ENCODE measurements at regions not wholly inside any gene's neighbourhood (a gene's known extent, or its start where the extent isn't known, plus 50 kb on each side); places are given as distances from the start of the nearest gene placed in this dataset.

DNA sequence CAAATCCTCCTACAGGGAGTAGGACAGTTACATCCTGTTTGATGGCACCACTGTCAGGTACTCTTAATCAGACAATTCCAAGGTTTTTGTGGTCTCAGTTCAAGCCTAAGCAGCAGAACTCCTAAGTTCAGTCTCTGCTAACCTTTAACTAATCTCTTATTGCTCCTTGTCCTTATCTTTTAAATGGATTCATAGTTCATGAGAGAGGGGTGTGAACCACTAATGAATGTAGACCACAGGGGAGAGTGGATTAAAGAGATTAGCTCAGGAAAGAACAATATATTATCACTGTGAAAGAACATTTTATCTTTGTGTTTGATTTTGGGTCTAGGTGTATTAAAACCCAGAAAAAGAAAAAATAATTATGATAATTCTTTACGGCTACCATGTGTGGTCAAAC, 168.9 kb downstream of the DCK start:
- no peak for DNase-seq (ENCODE audit: low read depth)

GRCh38 chr4:71163317-71163716, 169.9 kb downstream of the DCK start:
- no peak for DNase-seq (ENCODE audit: low read depth)

GRCh38 chr4:71167083-71167482, 171.7 kb upstream of the SLC4A4 start:
- DNase-seq (ENCODE audit: low read depth) = no peak

DNA sequence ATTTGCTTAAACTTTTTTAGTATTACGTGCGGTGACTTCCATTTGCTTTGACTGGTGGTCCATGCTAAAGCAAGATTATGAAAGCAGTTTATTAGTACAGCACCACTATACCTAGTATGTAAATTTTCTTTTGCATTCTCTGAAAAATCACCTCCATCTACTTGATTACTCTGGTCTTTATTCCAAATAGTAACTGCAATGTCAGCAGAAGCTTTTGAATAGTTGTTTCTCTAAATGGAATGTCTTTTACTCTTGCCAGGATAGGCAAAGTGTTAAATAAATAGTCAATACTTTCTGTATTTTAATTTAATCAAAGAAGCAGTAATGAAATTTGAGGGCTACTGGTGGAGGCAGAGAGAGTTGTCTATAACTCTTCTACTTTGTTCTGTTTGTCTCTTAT, 167.2 kb upstream of the SLC4A4 start:
- DNase-seq (ENCODE audit: low read depth) = no peak

DNA sequence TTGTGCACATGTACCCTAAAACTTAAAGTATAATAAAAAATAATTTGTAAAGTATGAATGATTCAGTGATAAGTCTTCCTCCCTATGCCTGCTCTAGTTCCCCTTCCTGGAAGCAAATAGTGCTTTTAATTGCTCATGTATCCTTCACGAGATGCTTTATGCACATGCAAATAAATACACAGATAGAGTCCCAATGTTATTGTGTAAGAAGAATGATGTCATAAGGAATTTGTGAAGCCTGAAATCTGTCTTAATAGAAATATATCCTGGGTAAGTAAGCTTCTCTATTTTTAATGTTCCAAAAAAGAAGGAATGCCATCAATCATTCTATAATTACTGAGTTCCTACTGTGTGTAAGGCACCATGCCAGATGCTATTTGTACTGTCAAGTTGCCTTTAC, 157.5 kb upstream of the SLC4A4 start:
- DNase-seq (ENCODE audit: low read depth) = no peak

DNA sequence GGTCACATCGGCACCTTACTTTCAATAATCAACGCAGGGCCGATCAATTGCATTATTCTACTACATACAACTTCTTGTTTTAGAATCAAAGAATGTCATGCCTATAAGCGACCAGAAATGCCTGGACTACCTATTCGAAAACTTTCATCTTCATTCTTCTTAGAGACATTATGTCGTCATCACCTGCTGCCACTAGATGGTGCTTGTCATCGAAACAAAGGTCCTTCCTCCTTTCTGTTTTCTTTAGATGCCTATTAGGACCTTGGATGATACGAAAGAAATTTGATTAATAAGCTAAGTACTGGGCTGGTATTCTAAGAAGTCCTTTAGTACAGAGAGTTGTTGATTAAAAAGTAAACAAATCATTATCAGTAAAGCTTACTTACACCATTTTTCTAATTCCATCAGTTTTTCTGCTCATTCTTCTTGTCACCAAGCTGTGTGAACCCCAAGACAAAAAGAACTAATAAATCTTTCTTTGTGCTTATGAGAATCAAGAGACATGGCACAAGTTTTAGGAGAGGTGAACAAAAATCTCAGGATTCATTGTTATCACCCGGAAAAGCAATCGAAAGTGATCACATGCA, 154.5 kb upstream of the SLC4A4 start:
- DNase-seq (ENCODE audit: low read depth) = peak; percentile 16

DNA sequence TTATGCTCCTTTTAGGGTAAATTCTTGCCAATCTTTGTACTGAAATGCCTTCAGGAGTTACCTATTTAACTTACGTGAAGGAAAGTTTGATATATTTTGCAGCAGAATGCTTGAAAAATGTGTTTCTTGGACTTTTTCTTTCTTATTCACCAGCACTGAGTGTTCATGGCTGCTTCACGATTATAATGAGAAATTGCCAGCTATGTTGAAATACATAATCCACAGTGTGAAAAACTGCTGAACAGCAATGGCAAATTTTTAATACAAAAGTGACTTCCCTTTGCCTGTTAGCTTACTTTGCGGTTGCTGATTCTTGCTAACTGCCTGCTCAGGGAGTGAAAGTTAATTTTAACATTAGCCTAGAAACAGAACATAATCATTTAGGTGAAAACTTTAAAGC, 153.8 kb upstream of the SLC4A4 start:
- DNase-seq (ENCODE audit: low read depth) = no peak

DNA sequence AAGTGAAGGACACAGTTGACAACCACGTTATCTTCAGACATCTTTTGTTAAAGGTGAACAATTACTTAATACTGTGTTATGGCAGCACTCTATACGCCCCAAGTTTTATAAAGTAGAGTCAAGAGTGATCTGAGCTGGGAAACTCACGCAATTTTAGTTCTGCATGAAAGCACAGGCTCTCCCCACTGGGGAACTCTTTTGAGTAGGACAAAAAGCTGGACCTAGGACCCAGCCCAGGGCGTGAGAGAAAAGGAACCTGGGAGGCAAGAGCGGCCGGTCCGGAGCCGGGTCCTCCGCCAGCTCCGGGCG, 152.6 kb upstream of the SLC4A4 start:
- DNase-seq (ENCODE audit: low read depth) = no peak

DNA sequence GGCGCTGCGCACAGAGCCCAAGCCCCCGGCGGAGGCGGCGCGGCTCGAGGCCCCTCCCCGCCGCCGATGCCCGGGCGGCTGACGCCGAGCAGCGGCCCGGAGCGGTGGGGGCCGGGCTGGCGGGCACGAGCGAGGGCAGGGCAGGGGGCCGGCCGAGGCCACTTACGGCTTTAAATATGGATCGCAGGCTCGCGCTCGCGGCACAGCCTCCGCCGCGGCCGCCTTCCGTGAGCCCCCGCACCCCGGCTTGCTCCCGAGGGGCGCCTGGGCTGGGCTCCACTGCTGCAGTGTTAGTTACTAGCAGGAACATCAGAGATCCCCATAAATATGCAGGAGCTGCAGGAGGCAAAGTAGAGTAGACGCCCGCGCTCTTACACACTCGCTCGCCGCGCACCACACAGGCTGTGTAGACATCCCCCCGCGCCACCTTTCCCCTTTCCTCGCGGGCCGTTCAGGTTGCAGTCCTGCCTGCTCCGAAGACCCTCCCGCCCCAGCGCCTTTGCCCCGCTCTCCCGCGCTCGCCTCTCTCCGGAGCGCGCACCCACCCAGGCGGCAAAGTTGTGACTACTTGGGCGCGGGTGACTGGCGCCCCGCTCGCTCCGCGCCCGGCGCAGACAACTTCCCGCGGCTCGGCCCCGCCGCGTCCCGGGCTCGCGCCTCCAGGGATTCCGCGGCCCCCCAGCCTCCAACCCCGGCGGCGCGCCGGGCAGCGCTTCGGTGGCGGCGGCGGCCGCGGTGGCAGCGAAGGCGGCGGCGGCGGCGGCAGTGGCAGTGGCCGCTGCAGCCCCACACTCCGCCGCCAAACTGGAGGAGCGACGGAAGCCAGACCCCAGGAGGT, 152.0 kb upstream of the SLC4A4 start:
- DNase-seq (ENCODE audit: low read depth) = peak; percentile 33

GRCh38 chr4:71187404-71188155, 151.2 kb upstream of the SLC4A4 start:
- DNase-seq (ENCODE audit: low read depth) = peak; percentile 6

GRCh38 chr4:71188156-71188640, 150.6 kb upstream of the SLC4A4 start:
- no peak for DNase-seq (ENCODE audit: low read depth)

- no peak for DNase-seq (ENCODE audit: low read depth)
Measured at GRCh38 chr4:71188951-71189350, 149.9 kb upstream of the SLC4A4 start.

DNA sequence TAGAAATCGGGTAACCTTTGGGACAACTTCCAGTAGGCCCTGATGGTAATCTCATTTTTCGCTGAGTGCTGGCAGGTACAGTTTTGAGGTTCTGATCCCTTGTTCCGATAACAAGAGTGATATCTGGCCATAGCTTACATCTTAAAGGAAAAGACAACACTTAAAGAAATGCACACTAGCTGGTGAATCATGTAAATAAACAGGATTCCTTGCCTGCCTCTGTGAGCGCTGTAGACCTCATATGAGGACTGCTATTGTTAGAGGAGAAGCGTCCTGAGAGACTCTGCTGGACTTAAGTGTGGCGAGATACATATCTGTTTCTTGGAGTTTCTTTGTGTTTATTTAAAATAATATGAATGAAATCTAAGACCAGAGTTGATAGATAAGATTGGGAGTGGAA, 149.3 kb upstream of the SLC4A4 start:
- DNase-seq (ENCODE audit: low read depth) = no peak

GRCh38 chr4:71194454-71194853, 144.4 kb upstream of the SLC4A4 start:
- no peak for DNase-seq (ENCODE audit: low read depth)

GRCh38 chr4:71195924-71196323, 142.9 kb upstream of the SLC4A4 start:
- DNase-seq (ENCODE audit: low read depth) = no peak

- DNase-seq (ENCODE audit: low read depth) = no peak
Measured at GRCh38 chr4:71198958-71199357, 139.9 kb upstream of the SLC4A4 start.

DNA sequence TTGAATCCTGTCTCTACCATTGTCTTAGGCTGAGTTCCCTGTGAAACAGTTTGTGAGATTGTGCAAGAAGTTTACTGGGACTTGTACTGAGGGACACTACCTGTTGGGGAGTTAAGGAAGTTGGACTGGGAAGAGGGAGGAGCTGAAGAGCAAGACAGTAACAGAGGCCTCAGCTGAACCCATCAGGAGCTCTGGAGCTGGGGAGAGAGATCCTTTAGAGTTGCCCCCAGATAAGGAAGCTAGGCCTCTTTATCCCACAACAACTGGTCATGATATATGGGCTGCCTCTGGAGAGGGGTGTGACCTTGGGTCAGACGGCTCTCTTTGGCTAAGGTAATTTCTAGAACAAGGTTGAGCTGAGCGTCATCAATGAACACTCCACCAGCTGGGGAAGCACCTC, 137.8 kb upstream of the SLC4A4 start:
- no peak for DNase-seq (ENCODE audit: low read depth)

- no peak for DNase-seq (ENCODE audit: low read depth)
Measured at GRCh38 chr4:71201817-71202576, 136.8 kb upstream of the SLC4A4 start.

GRCh38 chr4:71202705-71203104, 136.1 kb upstream of the SLC4A4 start:
- no peak for DNase-seq (ENCODE audit: low read depth)

DNA sequence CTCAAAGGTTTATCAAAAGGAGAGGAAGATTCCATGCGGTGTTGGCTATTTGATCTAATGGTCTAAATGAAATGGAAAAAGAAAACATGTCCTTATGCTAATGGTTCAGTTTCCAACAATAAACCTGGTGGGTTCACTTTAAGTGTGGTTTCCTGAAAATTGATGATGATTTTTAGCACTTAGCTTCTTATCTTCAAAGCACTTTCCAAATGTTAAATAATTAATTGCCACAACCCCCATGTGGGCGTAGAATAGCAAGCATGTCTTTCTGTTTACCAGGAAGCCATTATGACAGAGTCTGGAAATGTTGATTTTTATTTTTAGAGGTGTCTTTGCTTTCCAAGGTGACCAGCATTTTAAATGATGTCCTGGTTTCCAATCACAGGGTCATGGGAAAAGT, 134.8 kb upstream of the SLC4A4 start:
- no peak for DNase-seq (ENCODE audit: low read depth)

GRCh38 chr4:71206763-71207162, 132.1 kb upstream of the SLC4A4 start:
- DNase-seq (ENCODE audit: low read depth) = no peak

DNA sequence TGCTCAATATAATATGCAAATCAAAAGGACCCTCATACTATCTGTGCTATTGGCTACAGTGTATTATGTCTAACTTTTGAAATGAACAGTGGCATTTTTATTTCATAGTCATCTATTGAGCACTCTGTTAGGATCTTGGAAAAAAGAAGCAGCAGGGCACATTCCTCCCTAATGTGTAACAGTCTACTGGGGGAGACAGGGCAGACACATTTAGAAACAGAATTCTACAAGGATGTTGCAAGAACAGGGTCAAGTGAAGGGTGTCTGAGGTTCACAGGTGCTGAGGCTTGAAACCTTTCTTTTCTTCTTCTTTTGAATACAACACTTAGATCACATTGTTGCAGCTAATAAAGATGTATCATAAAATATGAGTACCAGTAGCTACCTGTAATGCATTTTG, 129.7 kb upstream of the SLC4A4 start:
- DNase-seq (ENCODE audit: low read depth) = no peak

All from stimulated activated CD8-positive, alpha-beta memory T cell treated with anti-CD3 and anti-CD28 coated beads, Interleukin-4, amount 100 ng/mL, for 24 hours (primary cell).